PC-3 (cell line): ENCODE measurements at regions not wholly inside any gene's neighbourhood (a gene's known extent, or its start where the extent isn't known, plus 50 kb on each side); places are given as distances from the start of the nearest gene placed in this dataset.

ENCODE experiments used
- CTCF ChIP-seq: fragments of 300-600 bp; sonication (generic); conservative IDR thresholded peaks from 2 replicates; pipeline ENCODE4 v1.5.1; 2017; ENCODE audit warnings: antibody characterized with exemption, low read depth, mild to moderate bottlenecking, low read length
- EZH2 ChIP-seq: fragments of 300-600 bp; sonication (generic); IDR thresholded peaks from one replicate; pipeline ENCODE4 v1.6.1; 2017; ENCODE audit warnings: antibody characterized with exemption, mild to moderate bottlenecking, low read length; ENCODE audit not compliant: unreplicated experiment
- EZH2phosphoT487 ChIP-seq: fragments of 300-600 bp; sonication (generic); IDR thresholded peaks from 2 replicates; pipeline ENCODE4 v1.6.1; 2018; ENCODE audit warnings: mild to moderate bottlenecking, antibody characterized with exemption, low read length, borderline replicate concordance

GRCh38 chr3:194269610-194270145 lies 81.5 kb downstream of the CPN2 start:
- TF ChIP-seq EZH2 (no peak), CTCF (no peak), EZH2phosphoT487 (no peak)
